ENCODE measurements at regions not wholly inside any gene's neighbourhood (a gene's known extent, or its start where the extent isn't known, plus 50 kb on each side); places are given as distances from the start of the nearest gene placed in this dataset.

GRCh38 chr13:90950160-90950559 is 397.3 kb upstream of the MIR17HG start:
- Histone ChIP-seq H3K36me3 (no peaks in the 10 kb centered on the region), H3K4me1 (no peaks in the 10 kb centered on the region), H3K27me3 (no peaks in the 10 kb centered on the region), H3K4me3 (no peak overlapping the region), H3K9me3 (no peaks in the 10 kb centered on the region), H3K27ac (no peak overlapping the region)
- intact Hi-C loops (cut with DNase I) = no loop called here
- TF ChIP-seq CTCF (IDR thresholded peaks at IDR 0.05) = no peak
- DNase-seq (ENCODE audit: low spot score in 2 of 2) = no peak

- H3K27me3 ChIP-seq = no peaks in the 10 kb centered on the region
- DNase-seq (ENCODE audit: low spot score in 2 of 2) = no peak
- no peaks in the 10 kb centered on the region for H3K4me1 ChIP-seq
- TF ChIP-seq CTCF (IDR thresholded peaks at IDR 0.05) = no peak
- no peak overlapping the region for H3K27ac ChIP-seq
- no peaks in the 10 kb centered on the region for H3K36me3 ChIP-seq
- H3K9me3 ChIP-seq = no peaks in the 10 kb centered on the region
- intact Hi-C loops (cut with DNase I) = no loop called here
- H3K4me3 ChIP-seq = no peak overlapping the region
Observed at GRCh38 chr13:90951663-90952062, 395.8 kb upstream of the MIR17HG start.

- intact Hi-C loops (cut with DNase I) = no loop called here
- no peaks in the 10 kb centered on the region for H3K36me3 ChIP-seq
- no peak for DNase-seq (ENCODE audit: low spot score in 2 of 2)
- H3K4me3 ChIP-seq = no peak overlapping the region
- H3K27ac ChIP-seq = no peak overlapping the region
- no peaks in the 10 kb centered on the region for H3K9me3 ChIP-seq
- TF ChIP-seq CTCF (IDR thresholded peaks at IDR 0.05) = no peak
- H3K4me1 ChIP-seq = no peaks in the 10 kb centered on the region
- H3K27me3 ChIP-seq = no peaks in the 10 kb centered on the region
Observed at GRCh38 chr13:90952326-90952725, 395.2 kb upstream of the MIR17HG start.

GRCh38 chr13:90954605-90955195 is 392.8 kb upstream of the MIR17HG start:
- no peaks in the 10 kb centered on the region for H3K27me3 ChIP-seq
- intact Hi-C loops (cut with DNase I) = no loop called here

DNA sequence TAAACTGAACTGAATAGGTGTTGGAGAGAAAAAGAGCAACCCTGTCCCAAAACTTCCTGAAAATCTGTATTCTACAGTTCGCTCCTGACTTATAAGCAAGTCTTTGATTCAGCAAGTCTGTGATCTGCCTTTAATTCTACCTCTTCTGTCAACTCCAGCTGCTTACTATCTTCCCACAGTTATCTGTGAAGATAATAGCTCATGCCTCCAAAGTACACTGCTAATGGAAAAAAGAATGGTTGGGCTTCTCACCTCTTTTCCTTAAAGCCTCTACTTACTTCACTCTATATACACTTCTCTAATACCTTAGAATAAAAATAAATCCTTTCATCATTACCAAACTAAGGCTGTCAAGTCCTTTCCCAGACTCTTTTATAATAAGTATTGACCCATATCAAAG is 391.5 kb upstream of the MIR17HG start:
- TF ChIP-seq CTCF (IDR thresholded peaks at IDR 0.05) = no peak
- H3K4me3 ChIP-seq = no peak overlapping the region
- DNase-seq (ENCODE audit: low spot score in 2 of 2) = no peak
- H3K36me3 ChIP-seq = no peaks in the 10 kb centered on the region
- no peaks in the 10 kb centered on the region for H3K4me1 ChIP-seq
- no peaks in the 10 kb centered on the region for H3K27me3 ChIP-seq
- intact Hi-C loops (cut with DNase I) = no loop called here
- H3K27ac ChIP-seq = no peak overlapping the region
- H3K9me3 ChIP-seq = no peaks in the 10 kb centered on the region

More at GRCh38 chr13:90954605-90955195, 392.8 kb upstream of the MIR17HG start:
- DNase-seq (ENCODE audit: low spot score in 2 of 2) = no peak
- TF ChIP-seq CTCF (IDR thresholded peaks at IDR 0.05) = no peak
- Histone ChIP-seq H3K27ac (no peak overlapping the region), H3K9me3 (no peaks in the 10 kb centered on the region), H3K4me1 (no peaks in the 10 kb centered on the region), H3K4me3 (no peak overlapping the region), H3K36me3 (no peaks in the 10 kb centered on the region)

DNA sequence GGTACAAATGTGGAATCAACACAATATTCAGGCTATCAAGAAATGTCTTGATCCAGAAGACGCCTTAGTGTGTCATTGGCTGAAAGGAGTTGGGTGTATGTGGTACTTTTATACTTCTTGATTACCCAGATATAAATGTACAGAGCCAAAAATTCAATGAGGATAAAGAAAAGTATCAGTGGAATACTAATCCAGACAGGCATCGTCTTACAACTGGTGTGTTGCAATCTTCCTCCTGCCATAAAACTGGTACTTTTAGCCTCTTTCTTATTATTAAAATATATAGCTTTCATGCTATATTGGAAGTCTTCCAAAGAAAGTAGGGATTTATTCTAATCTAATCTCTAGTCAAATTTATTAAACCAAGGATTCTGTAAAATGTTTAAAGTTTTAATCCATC is 388.6 kb upstream of the MIR17HG start:
- no peak for TF ChIP-seq CTCF (IDR thresholded peaks at IDR 0.05)
- H3K9me3 ChIP-seq = no peaks in the 10 kb centered on the region
- no peaks in the 10 kb centered on the region for H3K27me3 ChIP-seq
- intact Hi-C loops (cut with DNase I) = no loop called here
- H3K36me3 ChIP-seq = no peaks in the 10 kb centered on the region
- H3K4me1 ChIP-seq = no peaks in the 10 kb centered on the region
- no peak overlapping the region for H3K27ac ChIP-seq
- H3K4me3 ChIP-seq = no peak overlapping the region
- DNase-seq (ENCODE audit: low spot score in 2 of 2) = no peak
